Omental fat pad (tissue), 3 donors: ENCODE measurements at regions not wholly inside any gene's neighbourhood (a gene's known extent, or its start where the extent isn't known, plus 50 kb on each side); places are given as distances from the start of the nearest gene placed in this dataset.

Experiments
- ATAC-seq: fragments of 150-250 bp; one replicate; pipeline ENCODE4 v1.9.1; 2016; ENCODE audit warnings: mild to moderate bottlenecking, moderate library complexity; ENCODE audit not compliant: low FRiP score
- DNase-seq: peaks from one replicate; pipeline ENCODE4 v3.0.0-alpha.2; 2019; ENCODE audit warnings: low spot score
- CTCF ChIP-seq, 3 donors: fragments of 450-650 bp; IDR thresholded peaks; one replicate each; pipeline ENCODE4 v1.5.1; 2016 to 2017; ENCODE audit warnings: antibody characterized with exemption in 3 of 3, mild to moderate bottlenecking in 3 of 3, moderate library complexity in 2 of 3

GRCh38 chr17:6938637-6939036 is 57.2 kb upstream of the ALOX12 start:
- no peak for TF ChIP-seq CTCF (IDR thresholded peaks at IDR 0.05)
- ATAC-seq, result no peak

GRCh38 chr17:6940186-6940649 is 55.6 kb upstream of the ALOX12 start:
- TF ChIP-seq CTCF (IDR thresholded peaks at IDR 0.05), result no peak
- DNase-seq (no peak), ATAC-seq (no peak)

More at GRCh38 chr17:6938637-6939036, 57.2 kb upstream of the ALOX12 start:
- no peak for DNase-seq

- TF ChIP-seq CTCF (IDR thresholded peaks at IDR 0.05), result no peak
- no peak for ATAC-seq
- no peak for DNase-seq
These were observed 53.9 kb upstream of the ALOX12 start for GRCh38 chr17:6941989-6942388.

GRCh38 chr17:6943406-6943805 is 52.4 kb upstream of the ALOX12 start:
- TF ChIP-seq CTCF (IDR thresholded peaks at IDR 0.05), result no peak
- ATAC-seq (no peak), DNase-seq (no peak)
